ENCODE measurements at regions not wholly inside any gene's neighbourhood (a gene's known extent, or its start where the extent isn't known, plus 50 kb on each side); places are given as distances from the start of the nearest gene placed in this dataset.
"Not testable (repeated sequence)": the region's sequence is repeated elsewhere in the genome, so short reads cannot be mapped to it uniquely, and the experiment has no call there.

GRCh38 chr12:3418609-3419390 is 72.2 kb upstream of the PRMT8 start:
- peak; percentile 55 for DNase-seq (ENCODE audit: low read depth)
- H3K4me3 ChIP-seq (ENCODE audit: low read depth, low read length), result no peak overlapping the region
- TF ChIP-seq CTCF (IDR thresholded peaks at IDR 0.05; ENCODE audit: control insufficient read depth, extremely low read depth, insufficient read depth), result no peak

- H3K4me3 ChIP-seq (ENCODE audit: low read depth, low read length), result no peak overlapping the region
- no peak for TF ChIP-seq CTCF (IDR thresholded peaks at IDR 0.05; ENCODE audit: control insufficient read depth, extremely low read depth, insufficient read depth)
- DNase-seq (ENCODE audit: low read depth), result no peak
These were observed 71.4 kb upstream of the PRMT8 start for GRCh38 chr12:3419558-3419957.

- DNase-seq (ENCODE audit: low read depth), result no peak
- H3K4me3 ChIP-seq (ENCODE audit: low read depth, low read length), result no peak overlapping the region
- TF ChIP-seq CTCF (IDR thresholded peaks at IDR 0.05; ENCODE audit: control insufficient read depth, extremely low read depth, insufficient read depth), result no peak
These were observed 70.3 kb upstream of the PRMT8 start for GRCh38 chr12:3420693-3421092.

GRCh38 chr12:3421191-3421978 is 69.6 kb upstream of the PRMT8 start:
- no peak for TF ChIP-seq CTCF (IDR thresholded peaks at IDR 0.05; ENCODE audit: control insufficient read depth, extremely low read depth, insufficient read depth)
- DNase-seq (ENCODE audit: low read depth), result no peak
- no peak overlapping the region for H3K4me3 ChIP-seq (ENCODE audit: low read depth, low read length)

GRCh38 chr12:3424796-3425195 is 66.2 kb upstream of the PRMT8 start:
- DNase-seq (ENCODE audit: low read depth); H3K4me3 ChIP-seq (ENCODE audit: low read depth, low read length): not testable (repeated sequence)

- no peak overlapping the region for H3K4me3 ChIP-seq (ENCODE audit: low read depth, low read length)
- DNase-seq (ENCODE audit: low read depth), result no peak
- TF ChIP-seq CTCF (IDR thresholded peaks at IDR 0.05; ENCODE audit: control insufficient read depth, extremely low read depth, insufficient read depth), result no peak
These were observed 63.0 kb upstream of the PRMT8 start for GRCh38 chr12:3427956-3428355.

- DNase-seq (ENCODE audit: low read depth), result no peak
- no peak for TF ChIP-seq CTCF (IDR thresholded peaks at IDR 0.05; ENCODE audit: control insufficient read depth, extremely low read depth, insufficient read depth)
- no peak overlapping the region for H3K4me3 ChIP-seq (ENCODE audit: low read depth, low read length)
These were observed 62.4 kb upstream of the PRMT8 start for GRCh38 chr12:3428631-3429030.

- not testable (repeated sequence) for H3K4me3 ChIP-seq (ENCODE audit: low read depth, low read length); DNase-seq (ENCODE audit: low read depth)
These were observed 61.5 kb upstream of the PRMT8 start for GRCh38 chr12:3429523-3429922.

Measured in LNCaP clone FGC (cell line).